ENCODE measurements at regions not wholly inside any gene's neighbourhood (a gene's known extent, or its start where the extent isn't known, plus 50 kb on each side); places are given as distances from the start of the nearest gene placed in this dataset.

DNA sequence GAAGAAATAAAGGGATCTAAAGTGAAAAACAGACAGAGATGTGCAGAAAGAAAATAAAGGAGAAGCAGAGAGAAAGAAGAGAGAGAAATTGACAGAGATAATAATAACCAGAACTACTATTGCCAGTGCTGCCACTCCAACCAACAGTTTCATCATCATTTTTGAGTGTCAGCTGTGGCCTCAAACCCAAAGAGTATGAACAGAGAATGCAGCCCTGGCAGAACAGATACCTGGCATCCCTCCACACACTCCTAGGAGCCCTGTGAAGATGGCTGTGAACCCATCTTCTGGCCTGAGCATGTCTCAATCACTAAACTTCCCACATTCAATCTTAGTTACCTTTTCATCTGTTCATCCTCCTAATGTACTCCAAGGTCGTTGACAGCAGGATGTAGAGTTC lies 385.8 kb upstream of the NFIA start:
- Histone ChIP-seq H4K20me1 (ENCODE audit: insufficient read depth) (no peaks in the 10 kb centered on the region), H3K4me1 (ENCODE audit: control insufficient read depth in 1 of 2, insufficient read depth in 2 of 2, low read length in 2 of 2) (no peaks in the 10 kb centered on the region), H3K27me3 (ENCODE audit: insufficient read depth, low read length) (no peaks in the 10 kb centered on the region), H3K27ac (ENCODE audit: low read depth, low read length) (no peak overlapping the region), H2AFZ (ENCODE audit: low read depth, low read length, poor library complexity, severe bottlenecking) (no peak overlapping the region), H3K9me2 (ENCODE audit: insufficient read depth) (no peaks in the 10 kb centered on the region), H3K36me3 (ENCODE audit: control insufficient read depth in 1 of 2, insufficient read depth in 2 of 2, low read length in 2 of 2) (no peaks in the 10 kb centered on the region), H3K79me2 (ENCODE audit: insufficient read depth, low read length) (no peaks in the 10 kb centered on the region), H3K4me2 (ENCODE audit: low read length) (no peak overlapping the region), H3K4me3 (replicated peaks in 1 of 2; ENCODE audit: low read depth in 1 of 2, low read length in 2 of 2) (no peak overlapping the region), H3K9me3 (ENCODE audit: control insufficient read depth in 1 of 2, insufficient read depth in 1 of 2, low read depth in 1 of 2, low read length in 2 of 2) (no peaks in the 10 kb centered on the region), H3K9ac (ENCODE audit: low read length) (no peak overlapping the region)
- no TSS peak for BruUV-seq (replicated peaks)
- ATAC-seq (no peak), DNase-seq (ENCODE audit: low read depth, low spot score) (no peak)
- ChIA-PET CTCF (no interaction called here), POLR2A (no interaction called here), RAD21 (ENCODE audit: low non-redundant PET in 1 of 2, low total read pairs in 2 of 2, uncharacterized antibody in 2 of 2, unreplicated experiment in 2 of 2) (no interaction called here)
- TF ChIP-seq POLR2AphosphoS5 (IDR thresholded peaks at IDR 0.05; ENCODE audit: low read depth, low read length), result no peak
- no peak for TF ChIP-seq FOSL1 (IDR thresholded peaks at IDR 0.05; ENCODE audit: low read depth)
- no peak for TF ChIP-seq SRF (IDR thresholded peaks at IDR 0.05; ENCODE audit: low read depth)
- no peak for TF ChIP-seq REST (IDR thresholded peaks at IDR 0.05; ENCODE audit: low read depth)
- no peak for TF ChIP-seq ATF3 (IDR thresholded peaks at IDR 0.05)
- no peak for TF ChIP-seq EZH2phosphoT487 (IDR thresholded peaks at IDR 0.05; ENCODE audit: borderline replicate concordance)
- TF ChIP-seq SIN3A (IDR thresholded peaks at IDR 0.05; ENCODE audit: low read depth), result no peak
- no peak for TF ChIP-seq ZNF274 (IDR thresholded peaks at IDR 0.05; ENCODE audit: low read depth, low read length)
- no peak for TF ChIP-seq CBX3 (IDR thresholded peaks at IDR 0.05; ENCODE audit: low read depth)
- intact Hi-C loops (cut with micrococcal nuclease), result no loop called here

Measured in HCT116 (cell line).